NCI-H1694 treated with DMSO at 0.1 percent for 48 hours (cell line): ENCODE measurements at regions not wholly inside any gene's neighbourhood (a gene's known extent, or its start where the extent isn't known, plus 50 kb on each side); places are given as distances from the start of the nearest gene placed in this dataset.
A peak's percentile ranks its signal among the peaks of the same experiment; 100 is the strongest.
"Not testable (repeated sequence)": the region's sequence is repeated elsewhere in the genome, so short reads cannot be mapped to it uniquely, and the experiment has no call there.

Experiments used
- DNase-seq: peaks from one replicate; lab custom pipeline; 2025; lab: John Stamatoyannopoulos, UW

- DNase-seq = no peak
Observed at GRCh38 chr14:86072116-86072894, 542.4 kb downstream of the FLRT2 start.

- DNase-seq = no peak
Observed at GRCh38 chr14:86066651-86067050, 536.7 kb downstream of the FLRT2 start.

GRCh38 chr14:86065407-86065806 is 535.5 kb downstream of the FLRT2 start:
- DNase-seq = no peak

GRCh38 chr14:86064595-86064994 is 534.7 kb downstream of the FLRT2 start:
- DNase-seq = not testable (repeated sequence)

- DNase-seq = peak; percentile 58
Observed at GRCh38 chr14:86057018-86057667, 527.2 kb downstream of the FLRT2 start.

GRCh38 chr14:86055512-86056075 is 525.6 kb downstream of the FLRT2 start:
- DNase-seq = no peak

- no peak for DNase-seq
Observed at GRCh38 chr14:86052868-86053267, 522.9 kb downstream of the FLRT2 start.

GRCh38 chr14:86050757-86051156 is 520.8 kb downstream of the FLRT2 start:
- DNase-seq = no peak

GRCh38 chr14:86050072-86050683 is 520.2 kb downstream of the FLRT2 start:
- no peak for DNase-seq

- no peak for DNase-seq
Observed at GRCh38 chr14:86039176-86039575, 509.2 kb downstream of the FLRT2 start.

- DNase-seq = peak; percentile 38
Observed at GRCh38 chr14:86038387-86039042, 508.6 kb downstream of the FLRT2 start.

GRCh38 chr14:86035882-86036281 is 505.9 kb downstream of the FLRT2 start:
- no peak for DNase-seq

GRCh38 chr14:86027990-86028389 is 498.0 kb downstream of the FLRT2 start:
- no peak for DNase-seq

- no peak for DNase-seq
Observed at GRCh38 chr14:86027144-86027543, 497.2 kb downstream of the FLRT2 start.

GRCh38 chr14:86022031-86022629 is 492.2 kb downstream of the FLRT2 start:
- DNase-seq = no peak

- no peak for DNase-seq
Observed at GRCh38 chr14:86020841-86021240, 490.9 kb downstream of the FLRT2 start.

- DNase-seq = no peak
Observed at GRCh38 chr14:86015941-86016340, 486.0 kb downstream of the FLRT2 start.

GRCh38 chr14:86015511-86015910 is 485.6 kb downstream of the FLRT2 start:
- no peak for DNase-seq

- DNase-seq = no peak
Observed at GRCh38 chr14:86013641-86014040, 483.7 kb downstream of the FLRT2 start.

GRCh38 chr14:86012461-86012860 is 482.5 kb downstream of the FLRT2 start:
- DNase-seq = no peak

GRCh38 chr14:86003998-86004397 is 474.1 kb downstream of the FLRT2 start:
- no peak for DNase-seq

GRCh38 chr14:85996551-85996950 is 466.6 kb downstream of the FLRT2 start:
- DNase-seq = no peak
